HG03558 (cell line): ENCODE measurements at regions not wholly inside any gene's neighbourhood (a gene's known extent, or its start where the extent isn't known, plus 50 kb on each side); places are given as distances from the start of the nearest gene placed in this dataset.

Source experiments
- ATAC-seq: cut with Tn5 transposase; IDR thresholded peaks from one replicate; pipeline ENCODE4 v1.9.1; 2021; ENCODE audit warnings: moderate number of reproducible peaks; ENCODE audit not compliant: unreplicated experiment; ENCODE audit errors: extremely low read depth

DNA sequence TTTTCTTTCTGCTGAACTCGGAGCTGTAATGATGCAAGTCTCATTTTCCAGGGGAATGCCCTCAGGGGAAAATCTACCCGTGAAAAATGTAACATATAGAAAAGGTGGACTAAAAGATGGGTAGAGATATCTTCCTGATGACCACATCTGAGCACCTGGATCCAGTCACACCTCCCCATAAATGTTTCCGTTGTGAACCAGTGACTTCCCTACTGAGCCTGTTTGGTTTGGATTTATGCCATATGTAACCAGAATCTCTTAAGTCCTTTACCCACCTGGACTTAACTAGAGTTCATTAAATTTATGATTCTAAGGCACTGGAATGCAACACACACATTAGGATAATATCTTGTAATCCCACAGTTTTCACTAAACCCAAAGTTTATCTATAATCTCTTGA, 171.1 kb downstream of the ZNF330 start:
- no peak for ATAC-seq

GRCh38 chr4:141395246-141395830, 174.6 kb downstream of the ZNF330 start:
- no peak for ATAC-seq

DNA sequence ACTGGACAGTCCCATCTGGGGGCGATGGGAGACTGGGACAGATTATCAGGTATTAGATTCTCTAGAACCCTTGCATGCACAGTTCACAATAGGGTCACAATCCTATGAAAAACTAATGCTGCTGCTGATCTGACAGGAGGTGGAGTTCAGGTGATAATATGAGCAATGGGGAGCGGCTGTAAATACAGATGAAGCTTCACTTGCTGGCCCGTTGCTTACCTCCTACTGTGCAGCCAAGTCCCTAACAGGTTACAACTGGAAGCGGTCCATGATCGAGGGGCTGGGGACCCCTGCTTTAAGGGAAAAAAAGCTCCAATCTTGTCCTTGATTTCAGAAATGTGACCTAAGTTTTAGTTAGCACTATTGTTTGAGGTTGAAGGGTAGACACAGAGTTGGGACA, 175.2 kb downstream of the ZNF330 start:
- no peak for ATAC-seq

DNA sequence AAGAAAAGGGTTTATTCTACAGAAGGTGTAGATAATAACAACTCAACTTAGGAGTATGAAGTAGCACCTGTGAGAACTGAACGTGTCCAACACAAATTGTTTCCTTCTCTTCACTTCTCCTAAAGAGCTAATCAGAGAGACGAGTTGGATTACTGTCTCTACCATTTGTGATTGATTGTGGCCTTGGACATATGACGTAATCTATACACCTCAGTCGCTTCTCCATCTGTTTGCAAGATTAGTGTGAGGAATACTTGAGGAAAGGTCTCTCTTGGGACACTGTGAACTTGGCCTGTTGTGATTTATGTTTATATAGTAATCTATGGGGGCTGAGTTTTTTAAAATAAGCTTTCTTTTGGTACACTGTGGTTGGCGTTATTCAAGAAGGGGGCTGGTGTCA, 182.0 kb downstream of the ZNF330 start:
- no peak for ATAC-seq

GRCh38 chr4:141403782-141404181, 183.1 kb downstream of the ZNF330 start:
- ATAC-seq, result no peak

DNA sequence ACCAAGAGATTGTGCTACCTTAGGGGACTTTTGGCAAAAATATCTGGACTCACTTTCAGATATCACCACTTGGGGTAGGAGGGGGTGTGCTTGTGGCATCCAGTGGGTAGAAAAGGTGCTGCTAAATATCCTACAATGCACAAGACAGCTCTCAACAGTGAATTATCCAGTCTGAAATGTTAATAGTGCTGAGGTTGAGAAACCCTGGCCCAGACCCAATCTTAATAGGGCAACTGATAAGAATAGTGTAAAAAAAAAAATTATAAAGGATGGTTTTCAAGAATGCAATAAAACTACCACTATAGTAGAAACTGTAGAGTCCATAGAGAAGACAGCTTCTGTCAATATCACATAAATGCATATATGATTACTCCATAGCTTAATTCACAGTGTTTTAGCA, 185.5 kb downstream of the ZNF330 start:
- ATAC-seq, result no peak

- ATAC-seq, result no peak
Measured at GRCh38 chr4:141409556-141409955, 188.9 kb downstream of the ZNF330 start.

GRCh38 chr4:141410839-141411238, 190.1 kb downstream of the ZNF330 start:
- no peak for ATAC-seq

- no peak for ATAC-seq
Measured at GRCh38 chr4:141411936-141412335, 191.2 kb downstream of the ZNF330 start.

DNA sequence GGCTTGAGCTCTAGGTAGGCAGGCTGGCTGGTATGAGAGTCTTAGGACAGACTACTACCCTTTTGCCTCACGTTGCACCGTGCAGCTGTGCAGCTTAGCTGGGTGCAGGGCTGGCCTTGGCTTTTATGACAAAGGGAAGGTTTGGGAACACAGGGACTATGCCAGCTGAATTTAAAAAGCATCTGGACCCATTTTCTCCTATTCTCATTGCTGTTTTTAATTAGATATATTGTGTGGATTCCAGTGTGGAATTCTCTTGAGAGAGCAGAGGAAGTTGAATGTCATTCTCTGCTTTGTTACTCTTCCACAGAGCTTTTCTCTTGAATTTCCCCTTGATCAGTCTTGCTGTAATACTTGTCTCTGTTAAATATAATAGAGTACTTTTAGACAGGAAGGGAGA, 192.7 kb downstream of the ZNF330 start:
- no peak for ATAC-seq

GRCh38 chr4:141415651-141416050, 195.0 kb downstream of the ZNF330 start:
- no peak for ATAC-seq

DNA sequence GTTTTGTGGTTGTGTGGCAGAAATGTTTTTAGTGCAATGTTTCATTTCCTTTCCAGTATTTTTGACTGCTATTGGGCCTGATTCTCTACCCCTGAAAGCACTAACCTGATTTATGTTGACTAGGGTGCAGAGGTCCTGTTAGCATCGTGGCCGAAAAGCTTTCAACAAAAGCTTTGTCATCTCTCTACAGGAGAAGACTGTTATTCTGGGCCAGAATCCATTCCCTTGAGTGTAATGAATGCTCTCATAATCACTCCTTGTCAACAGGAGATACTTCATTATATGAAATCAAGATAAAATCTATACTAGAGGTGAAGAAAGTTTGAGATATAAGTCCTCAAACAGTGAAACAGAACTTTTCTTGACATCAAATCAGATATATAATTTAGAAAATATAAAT, 195.5 kb downstream of the ZNF330 start:
- ATAC-seq, result no peak

DNA sequence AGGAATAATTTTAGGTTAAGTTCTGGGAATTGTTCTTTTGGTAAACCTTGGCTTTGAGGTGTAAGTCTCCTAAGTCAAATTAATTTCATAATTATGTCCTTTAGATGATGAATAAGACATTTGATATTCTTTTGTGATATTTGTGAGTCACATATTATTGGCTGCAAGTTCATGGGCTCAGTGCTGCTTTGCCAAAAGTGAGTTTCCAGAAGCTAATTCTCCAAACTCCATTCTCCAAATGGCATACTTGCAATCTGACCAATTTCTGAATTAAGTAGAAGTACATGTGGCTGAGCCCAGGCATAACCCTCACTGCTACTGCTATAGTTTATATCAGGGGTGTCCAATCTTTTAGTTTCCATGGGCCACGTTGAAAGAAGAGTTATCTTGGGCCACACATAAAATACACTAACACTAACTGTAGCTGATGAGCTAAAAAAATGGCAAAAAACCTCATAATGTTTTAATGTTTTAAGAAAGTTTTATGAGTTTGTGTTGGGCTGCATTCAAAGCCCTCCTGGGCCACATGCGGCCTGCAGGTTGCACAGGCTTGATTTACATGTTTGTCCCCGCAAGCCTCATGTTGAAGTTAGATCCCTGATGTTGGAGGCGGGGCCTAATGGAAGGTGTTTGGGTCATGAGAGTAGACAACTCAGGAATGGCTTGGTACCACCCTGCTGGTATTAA, 196.1 kb downstream of the ZNF330 start:
- no peak for ATAC-seq

DNA sequence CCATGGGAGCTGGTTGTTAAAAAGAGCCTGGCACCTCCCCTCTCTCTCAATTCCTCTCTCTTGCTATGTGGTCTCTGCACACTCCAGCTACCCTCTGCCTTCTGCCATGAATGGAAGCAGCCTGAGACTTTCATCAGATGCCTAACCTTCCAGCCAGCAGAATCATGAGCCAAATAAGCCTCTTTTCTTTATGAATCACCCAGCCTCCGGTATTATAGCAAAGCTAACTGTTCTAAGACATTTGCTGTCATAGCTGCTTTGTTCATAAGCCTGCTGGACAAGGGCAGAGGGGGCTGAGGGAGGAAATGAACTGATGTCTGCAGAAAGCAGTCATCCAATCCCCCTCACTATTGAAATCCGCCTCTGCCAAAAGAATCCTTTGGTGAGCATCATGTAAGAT, 196.7 kb downstream of the ZNF330 start:
- ATAC-seq, result no peak

DNA sequence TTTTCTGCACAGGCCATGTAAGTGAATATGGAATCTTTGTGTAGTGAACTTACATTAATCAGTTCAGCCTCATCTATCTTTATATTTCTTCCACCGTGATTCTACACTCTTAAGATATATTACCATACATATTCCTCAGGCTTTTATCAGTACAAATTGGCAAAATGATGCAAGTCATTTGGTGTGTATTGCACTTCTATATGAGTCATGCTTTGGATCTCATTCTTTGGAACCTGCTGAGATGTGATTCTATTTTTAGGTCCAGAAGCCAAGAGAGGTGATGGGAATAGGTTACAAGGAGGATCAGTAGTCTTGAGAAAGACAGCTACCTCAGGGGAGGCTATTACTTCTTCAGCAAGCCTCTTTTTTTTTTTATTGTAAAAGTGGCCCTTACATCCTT, 204.4 kb downstream of the ZNF330 start:
- no peak for ATAC-seq

DNA sequence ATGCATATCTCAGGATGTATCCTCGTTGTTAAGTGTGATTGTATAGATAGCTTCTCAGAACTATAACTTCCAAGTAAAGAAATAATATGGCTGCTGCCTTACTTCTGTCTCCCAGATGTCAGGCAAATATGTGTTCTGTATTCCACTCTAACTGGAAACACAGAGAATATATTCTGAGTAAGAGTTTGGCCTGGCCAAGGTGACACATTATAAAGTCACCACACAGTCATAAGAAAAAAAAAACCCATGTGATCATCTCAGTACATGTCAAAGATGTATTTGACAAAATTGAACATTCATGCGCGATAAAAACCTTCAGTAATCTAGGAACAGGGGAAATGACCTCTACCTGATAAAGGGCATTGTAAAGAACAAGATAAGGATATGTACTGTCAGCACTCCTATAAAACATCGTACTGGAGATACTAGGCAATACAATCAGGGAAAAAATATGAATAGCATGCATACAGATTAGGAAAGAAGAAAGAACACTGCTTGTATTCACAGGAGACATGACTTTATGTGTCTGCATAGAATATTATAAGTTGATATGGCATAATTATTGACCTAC, 207.1 kb downstream of the ZNF330 start:
- no peak for ATAC-seq

DNA sequence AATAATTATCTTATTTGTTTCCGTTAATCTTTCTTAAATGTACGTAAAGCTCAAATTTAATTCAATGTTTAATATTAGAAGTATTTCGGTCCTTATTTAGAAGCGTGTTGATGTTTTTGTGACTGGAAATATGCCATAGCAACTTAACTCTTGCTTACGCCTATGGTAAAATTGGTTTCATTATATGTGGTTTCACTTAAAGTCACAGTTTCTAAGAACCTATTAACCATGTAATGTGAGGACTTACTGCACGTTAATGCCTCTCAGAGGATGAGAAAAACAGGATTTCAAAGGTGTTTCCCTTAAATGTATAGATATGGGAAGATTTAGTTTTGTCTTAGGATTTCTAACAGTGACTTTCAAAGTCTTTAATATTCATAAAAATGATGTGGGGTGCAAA, 206.4 kb upstream of the IL15 start:
- no peak for ATAC-seq

GRCh38 chr4:141430686-141431085, 205.7 kb upstream of the IL15 start:
- ATAC-seq, result no peak

- ATAC-seq, result no peak
Measured at GRCh38 chr4:141432000-141432712, 204.2 kb upstream of the IL15 start.

DNA sequence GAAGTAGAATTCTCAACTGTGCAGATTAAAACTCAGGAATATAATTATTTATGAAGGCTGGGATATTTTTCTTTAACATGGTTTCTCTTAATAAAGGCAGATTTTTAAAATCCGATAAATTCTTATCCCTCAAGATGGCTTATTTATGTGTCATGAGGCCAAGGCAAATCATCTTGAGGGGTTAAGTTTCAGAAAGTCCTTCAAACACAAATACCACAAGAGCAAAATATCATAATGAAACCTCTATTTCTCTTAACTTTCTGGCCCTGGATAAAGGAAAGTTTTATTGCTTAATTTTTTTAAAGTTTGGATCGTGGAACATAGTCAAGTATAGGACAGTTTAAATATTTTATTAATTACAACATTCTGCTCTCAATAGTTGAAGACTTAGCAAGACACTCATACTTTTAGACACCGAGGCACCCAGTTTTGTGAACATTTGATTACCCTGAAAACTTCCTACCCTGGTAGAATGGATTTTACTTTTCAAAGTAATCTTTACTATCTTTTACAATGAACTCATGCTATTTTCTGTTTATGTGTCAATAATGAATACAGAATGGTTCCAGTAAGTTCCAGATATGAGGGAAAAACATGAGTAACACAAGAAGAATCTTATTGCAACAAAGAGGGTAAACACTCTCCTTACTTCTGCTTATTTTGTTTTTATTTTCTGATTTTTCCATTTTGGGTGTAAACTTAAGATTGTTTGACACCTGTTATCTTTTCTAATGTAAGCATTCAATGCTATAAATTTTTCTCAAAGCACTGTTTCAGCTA, 200.7 kb upstream of the IL15 start:
- no peak for ATAC-seq

GRCh38 chr4:141439223-141439622, 197.2 kb upstream of the IL15 start:
- ATAC-seq, result no peak
